OCI-LY7 (cell line): ENCODE measurements at regions not wholly inside any gene's neighbourhood (a gene's known extent, or its start where the extent isn't known, plus 50 kb on each side); places are given as distances from the start of the nearest gene placed in this dataset.

Source experiments
- BruUV-seq: library from RNA; stranded (reverse); fragments of 400-500 nt; replicated peaks from 2 replicates; lab custom pipeline; 2021; lab: Mats Ljungman, UMichigan
- CTCF ChIA-PET: fragments of 300-600 bp; sonication (Branson Sonifier 250); formaldehyde crosslinking; loops from one replicate; lab custom pipeline; 2022; ENCODE audit warnings: antibody characterized with exemption; ENCODE audit not compliant: unreplicated experiment; lab: Charles Lee
- POLR2A ChIA-PET: fragments of 300-600 bp; sonication (Branson Sonifier 250); formaldehyde crosslinking; loops from one replicate; lab custom pipeline; 2022; ENCODE audit warnings: antibody characterized with exemption; lab: Charles Lee
- DNase-seq: peaks from one replicate; pipeline ENCODE4 v3.0.0-alpha.2; 2015; ENCODE audit warnings: low spot score
- H2AFZ ChIP-seq: fragments of 200-600 bp; sonication (generic), shearing (Covaris generic); 2 replicates; pipeline ENCODE4 v1.6.1; 2014; ENCODE audit warnings: mild to moderate bottlenecking, antibody characterized with exemption, low read length, moderate library complexity
- H3K27ac ChIP-seq: fragments of 200-600 bp; sonication (generic); 2 replicates; pipeline ENCODE4 v1.5.1; 2014; ENCODE audit warnings: mixed run types, low read depth, mild to moderate bottlenecking, moderate library complexity, low read length, inconsistent platforms; ENCODE audit not compliant: poor library complexity, severe bottlenecking
- H3K36me3 ChIP-seq: fragments of 200-600 bp; sonication (generic); 2 replicates; pipeline ENCODE4 v1.6.1; 2014; ENCODE audit warnings: mild to moderate bottlenecking, antibody characterized with exemption, low read length, moderate library complexity, mixed read lengths; ENCODE audit not compliant: insufficient read depth
- H3K4me1 ChIP-seq: fragments of 200-600 bp; sonication (generic); 2 replicates; pipeline ENCODE4 v1.5.1; 2014; ENCODE audit warnings: mild to moderate bottlenecking, low read length; ENCODE audit not compliant: insufficient read depth, poor library complexity, severe bottlenecking
- H3K4me2 ChIP-seq: fragments of 200-600 bp; sonication (generic); 2 replicates; pipeline ENCODE4 v1.6.1; 2014; ENCODE audit warnings: mild to moderate bottlenecking, low read length
- H3K4me3 ChIP-seq: fragments of 200-600 bp; sonication (generic); 2 replicates; pipeline ENCODE4 v1.5.1; 2014; ENCODE audit warnings: mild to moderate bottlenecking, low read depth, low read length; ENCODE audit not compliant: poor library complexity, severe bottlenecking
- H3K79me2 ChIP-seq: fragments of 200-600 bp; sonication (generic); 2 replicates; pipeline ENCODE4 v1.6.1; 2016; ENCODE audit warnings: low read depth, mild to moderate bottlenecking, low read length, moderate library complexity, mixed read lengths; ENCODE audit not compliant: insufficient read depth
- H3K9me2 ChIP-seq: fragments of 200-600 bp; sonication (generic); 2 replicates; pipeline ENCODE4 v1.6.1; 2016; ENCODE audit warnings: mild to moderate bottlenecking, low read length, mixed read lengths; ENCODE audit not compliant: insufficient read depth
- H3K9me3 ChIP-seq: fragments of 200-600 bp; sonication (generic); 2 replicates; pipeline ENCODE4 v1.6.1; 2014; ENCODE audit warnings: mild to moderate bottlenecking, mixed run types, low read length, mixed read lengths
- H4K20me1 ChIP-seq: fragments of 200-600 bp; sonication (generic); 2 replicates; pipeline ENCODE4 v1.6.1; 2014; ENCODE audit warnings: mild to moderate bottlenecking, antibody characterized with exemption, low read length, moderate library complexity, mixed read lengths; ENCODE audit not compliant: insufficient read depth
- EZH2phosphoT487 ChIP-seq: fragments of 200-600 bp; sonication (generic); IDR thresholded peaks from 2 replicates; pipeline ENCODE4 v1.6.1; 2018; ENCODE audit warnings: low read depth, borderline replicate concordance, mild to moderate bottlenecking, mixed run types, antibody characterized with exemption, low read length, moderate library complexity, mixed read lengths
- intact Hi-C: fragments of 100-400 bp; cut with micrococcal nuclease; formaldehyde crosslinking; loops from one replicate; pipeline ENCODE4 v1.10.0; 2022; ENCODE audit not compliant: unreplicated experiment
- TF ChIP-seq, protein P1 (sequence below): fragments of 200-600 bp; sonication (generic); conservative IDR thresholded peaks from 2 replicates; pipeline ENCODE4 v1.5.1; 2014; ENCODE audit warnings: mild to moderate bottlenecking, antibody characterized with exemption, low read length, moderate library complexity, mixed read lengths

DNA sequence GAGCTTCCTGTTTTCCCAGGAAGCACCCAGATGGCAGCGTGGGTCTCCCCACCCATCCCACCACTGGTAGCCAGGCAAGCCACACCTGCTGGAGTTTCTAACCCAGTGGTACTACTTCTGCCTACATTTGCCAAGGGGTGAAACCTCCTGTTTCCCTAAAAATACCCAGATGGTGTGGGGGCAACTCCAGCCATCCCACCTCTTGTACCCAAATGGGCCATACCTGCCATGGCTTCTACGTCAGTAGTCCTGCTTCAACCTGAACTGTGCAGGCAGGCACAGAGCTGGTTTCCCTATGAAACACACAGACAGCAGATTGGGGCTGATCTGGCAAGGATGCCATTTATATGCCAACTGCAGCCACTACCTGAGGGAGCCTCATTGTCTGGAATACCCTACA lies 809.4 kb upstream of the MIR17HG start:
- BruUV-seq: no TSS peak
- no peak for DNase-seq
- ChIA-PET POLR2A (interaction anchor here (0.6 to 2.0 kb wide), 4 partner anchors 12 to 1724 kb away, joined by 3 to 7 read pairs (median 3); no protein-coding TSS in a partner anchor), CTCF (no interaction called here)
- H4K20me1 ChIP-seq: no peaks in the 10 kb centered on the region
- no peak overlapping the region for H3K4me3 ChIP-seq
- no peak overlapping the region for H3K4me2 ChIP-seq
- intact Hi-C loops: no loop called here
- no peak for TF ChIP-seq EZH2phosphoT487
- TF ChIP-seq, protein P1, sequence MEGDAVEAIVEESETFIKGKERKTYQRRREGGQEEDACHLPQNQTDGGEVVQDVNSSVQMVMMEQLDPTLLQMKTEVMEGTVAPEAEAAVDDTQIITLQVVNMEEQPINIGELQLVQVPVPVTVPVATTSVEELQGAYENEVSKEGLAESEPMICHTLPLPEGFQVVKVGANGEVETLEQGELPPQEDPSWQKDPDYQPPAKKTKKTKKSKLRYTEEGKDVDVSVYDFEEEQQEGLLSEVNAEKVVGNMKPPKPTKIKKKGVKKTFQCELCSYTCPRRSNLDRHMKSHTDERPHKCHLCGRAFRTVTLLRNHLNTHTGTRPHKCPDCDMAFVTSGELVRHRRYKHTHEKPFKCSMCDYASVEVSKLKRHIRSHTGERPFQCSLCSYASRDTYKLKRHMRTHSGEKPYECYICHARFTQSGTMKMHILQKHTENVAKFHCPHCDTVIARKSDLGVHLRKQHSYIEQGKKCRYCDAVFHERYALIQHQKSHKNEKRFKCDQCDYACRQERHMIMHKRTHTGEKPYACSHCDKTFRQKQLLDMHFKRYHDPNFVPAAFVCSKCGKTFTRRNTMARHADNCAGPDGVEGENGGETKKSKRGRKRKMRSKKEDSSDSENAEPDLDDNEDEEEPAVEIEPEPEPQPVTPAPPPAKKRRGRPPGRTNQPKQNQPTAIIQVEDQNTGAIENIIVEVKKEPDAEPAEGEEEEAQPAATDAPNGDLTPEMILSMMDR: no peak
- no peaks in the 10 kb centered on the region for H3K79me2 ChIP-seq
- H3K4me1 ChIP-seq: no peaks in the 10 kb centered on the region
- H2AFZ ChIP-seq: no peak overlapping the region
- no peaks in the 10 kb centered on the region for H3K36me3 ChIP-seq
- H3K9me2 ChIP-seq: no peaks in the 10 kb centered on the region
- H3K27ac ChIP-seq: no peak overlapping the region
- H3K9me3 ChIP-seq: peaks cover 3% of the 10 kb centered on the region; the same call in 1 of the 2 replicates

DNA sequence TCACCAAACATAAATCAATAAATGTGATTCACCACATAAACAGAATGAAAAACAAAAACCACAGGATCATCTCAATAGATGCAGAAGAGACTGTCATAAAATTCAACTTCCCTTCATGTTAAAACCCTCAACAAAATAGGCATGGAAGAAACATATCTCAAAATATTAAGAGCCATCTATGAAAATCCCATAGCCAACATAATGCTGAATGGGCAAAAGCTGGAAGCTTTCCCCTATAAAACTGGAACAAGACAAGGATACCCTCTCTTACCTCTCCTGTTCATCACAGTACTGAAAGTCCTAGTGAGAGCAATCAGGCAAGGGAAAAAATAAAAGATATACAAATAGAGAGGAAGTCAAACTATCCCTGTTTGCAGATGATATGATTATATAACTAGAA lies 806.1 kb upstream of the MIR17HG start:
- no peaks in the 10 kb centered on the region for H3K36me3 ChIP-seq
- POLR2A ChIA-PET: interaction anchor here (0.5 to 1.4 kb wide), 4 partner anchors 10 to 434 kb away, joined by 3 to 4 read pairs (median 3); no protein-coding TSS in a partner anchor

DNA sequence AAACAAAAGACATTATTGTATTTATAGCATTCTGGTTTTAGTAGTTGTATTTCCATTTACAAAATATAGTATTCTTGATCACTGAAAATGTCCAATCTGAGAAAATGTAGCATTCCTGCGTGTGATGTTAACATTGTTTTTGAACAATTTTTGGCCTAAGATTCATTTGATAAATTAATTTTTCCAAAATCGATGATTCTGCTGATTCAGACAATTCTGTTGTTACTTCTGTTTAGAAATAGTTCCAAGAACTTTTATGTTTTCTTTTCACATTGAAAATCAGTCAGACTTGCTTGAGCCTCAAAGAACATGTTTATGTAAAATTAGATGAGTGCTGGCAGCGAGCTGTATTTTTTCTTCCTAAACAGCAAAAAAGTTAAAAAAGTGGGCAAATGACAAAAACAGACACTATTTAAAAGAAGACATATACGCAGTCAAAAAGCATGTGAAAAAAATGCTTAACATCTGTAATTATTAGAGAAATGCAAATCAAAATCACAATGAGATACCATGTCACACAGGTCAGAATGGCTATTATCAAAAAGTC lies 804.5 kb upstream of the MIR17HG start:
- H3K9me3 ChIP-seq: peaks cover 32% of the 10 kb centered on the region
- H2AFZ ChIP-seq: no peak overlapping the region
- intact Hi-C loops: no loop called here
- ChIA-PET POLR2A (interaction anchor here (0.6 to 1.4 kb wide), 2 partner anchors 11 to 41 kb away, joined by 4 read pairs; no protein-coding TSS in a partner anchor), CTCF (no interaction called here)
- no peak overlapping the region for H3K4me2 ChIP-seq
- no peaks in the 10 kb centered on the region for H4K20me1 ChIP-seq
- BruUV-seq: no TSS peak
- no peaks in the 10 kb centered on the region for H3K4me1 ChIP-seq
- no peak overlapping the region for H3K27ac ChIP-seq
- H3K4me3 ChIP-seq: no peak overlapping the region
- TF ChIP-seq, protein P1: no peak
- TF ChIP-seq EZH2phosphoT487: no peak
- DNase-seq: no peak
- H3K79me2 ChIP-seq: no peaks in the 10 kb centered on the region
- H3K9me2 ChIP-seq: no peaks in the 10 kb centered on the region
- H3K36me3 ChIP-seq: no peaks in the 10 kb centered on the region

More for the DNA sequence above, 806.1 kb upstream of the MIR17HG start:
- DNase-seq: no peak
- Histone ChIP-seq H2AFZ (no peak overlapping the region), H3K79me2 (no peaks in the 10 kb centered on the region), H3K27ac (no peak overlapping the region), H4K20me1 (no peaks in the 10 kb centered on the region), H3K4me1 (no peaks in the 10 kb centered on the region), H3K9me3 (peaks cover 19% of the 10 kb centered on the region), H3K9me2 (no peaks in the 10 kb centered on the region), H3K4me3 (no peak overlapping the region), H3K4me2 (no peak overlapping the region)
- intact Hi-C loops: no loop called here
- BruUV-seq: no TSS peak
- CTCF ChIA-PET: no interaction called here
- TF ChIP-seq EZH2phosphoT487: no peak
- TF ChIP-seq, protein P1: no peak
